ENCODE measurements at regions not wholly inside any gene's neighbourhood (a gene's known extent, or its start where the extent isn't known, plus 50 kb on each side); places are given as distances from the start of the nearest gene placed in this dataset.
"Not testable (repeated sequence)": the region's sequence is repeated elsewhere in the genome, so short reads cannot be mapped to it uniquely, and the experiment has no call there.

DNA sequence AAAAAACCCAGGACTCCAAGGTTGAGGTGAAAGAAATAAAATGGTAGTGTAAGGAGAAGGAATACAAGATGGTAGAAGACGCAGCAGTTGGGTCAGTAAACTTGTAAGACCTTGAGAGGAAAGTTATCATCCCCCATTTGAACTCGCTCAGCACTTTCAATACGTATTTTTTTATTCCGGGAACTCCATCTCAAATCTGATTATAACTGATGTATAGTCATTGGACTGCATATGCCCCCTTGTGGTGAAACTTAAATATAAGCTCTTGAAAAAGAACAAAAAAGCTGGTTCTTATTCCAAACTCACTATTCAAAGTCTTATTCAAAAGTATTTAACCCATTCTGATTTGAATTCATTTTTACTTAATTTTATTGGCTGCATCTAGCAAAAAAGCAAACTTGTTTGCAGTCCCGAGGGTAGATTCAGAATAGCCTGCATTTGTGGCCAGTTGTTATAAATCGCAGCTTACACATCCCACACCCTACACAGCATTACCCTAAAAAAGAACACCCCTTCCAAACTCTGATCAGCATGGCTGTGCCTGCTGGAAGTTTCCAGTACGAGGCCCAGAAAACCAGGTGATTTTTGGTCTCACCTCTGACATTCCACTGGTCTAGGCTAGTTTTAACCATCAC, 118.0 kb downstream of the ESM1 start:
- TF ChIP-seq, protein P1, sequence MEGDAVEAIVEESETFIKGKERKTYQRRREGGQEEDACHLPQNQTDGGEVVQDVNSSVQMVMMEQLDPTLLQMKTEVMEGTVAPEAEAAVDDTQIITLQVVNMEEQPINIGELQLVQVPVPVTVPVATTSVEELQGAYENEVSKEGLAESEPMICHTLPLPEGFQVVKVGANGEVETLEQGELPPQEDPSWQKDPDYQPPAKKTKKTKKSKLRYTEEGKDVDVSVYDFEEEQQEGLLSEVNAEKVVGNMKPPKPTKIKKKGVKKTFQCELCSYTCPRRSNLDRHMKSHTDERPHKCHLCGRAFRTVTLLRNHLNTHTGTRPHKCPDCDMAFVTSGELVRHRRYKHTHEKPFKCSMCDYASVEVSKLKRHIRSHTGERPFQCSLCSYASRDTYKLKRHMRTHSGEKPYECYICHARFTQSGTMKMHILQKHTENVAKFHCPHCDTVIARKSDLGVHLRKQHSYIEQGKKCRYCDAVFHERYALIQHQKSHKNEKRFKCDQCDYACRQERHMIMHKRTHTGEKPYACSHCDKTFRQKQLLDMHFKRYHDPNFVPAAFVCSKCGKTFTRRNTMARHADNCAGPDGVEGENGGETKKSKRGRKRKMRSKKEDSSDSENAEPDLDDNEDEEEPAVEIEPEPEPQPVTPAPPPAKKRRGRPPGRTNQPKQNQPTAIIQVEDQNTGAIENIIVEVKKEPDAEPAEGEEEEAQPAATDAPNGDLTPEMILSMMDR (IDR thresholded peaks at IDR 0.05; ENCODE audit: extremely low read depth, missing control alignments) = peak; percentile 37
- DNase-seq (ENCODE audit: low spot score) = peak; percentile 62

DNA sequence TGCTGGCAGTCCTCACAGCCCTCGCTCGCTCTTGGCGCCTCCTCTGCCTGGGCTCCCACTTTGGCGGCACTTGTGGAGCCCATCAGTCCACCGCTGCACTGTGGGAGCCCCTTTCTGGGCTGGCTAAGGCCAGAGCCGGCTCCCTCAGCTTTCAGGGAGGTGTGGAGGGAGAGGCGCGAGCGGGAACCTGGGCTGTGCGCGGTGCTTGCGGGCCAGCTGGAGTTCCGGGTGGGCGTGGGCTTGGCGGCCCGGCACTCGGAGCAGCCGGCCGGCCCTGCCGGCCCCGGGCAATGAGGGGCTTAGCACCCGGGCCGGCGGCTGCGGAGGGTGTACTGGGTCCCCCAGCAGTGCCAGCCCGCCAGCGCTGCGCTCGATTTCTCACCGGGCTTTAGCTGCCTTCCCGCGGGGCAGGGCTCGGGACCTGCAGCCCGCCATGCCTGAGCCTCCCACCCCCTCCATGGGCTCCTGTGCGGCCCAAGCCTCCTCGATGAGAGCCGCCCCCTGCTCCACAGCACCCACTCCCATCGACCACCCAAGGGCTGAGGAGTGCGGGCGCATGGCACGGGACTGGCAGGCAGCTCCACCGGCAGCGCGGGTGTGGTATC, 120.4 kb downstream of the ESM1 start:
- not testable (repeated sequence) for DNase-seq (ENCODE audit: low spot score)

DNA sequence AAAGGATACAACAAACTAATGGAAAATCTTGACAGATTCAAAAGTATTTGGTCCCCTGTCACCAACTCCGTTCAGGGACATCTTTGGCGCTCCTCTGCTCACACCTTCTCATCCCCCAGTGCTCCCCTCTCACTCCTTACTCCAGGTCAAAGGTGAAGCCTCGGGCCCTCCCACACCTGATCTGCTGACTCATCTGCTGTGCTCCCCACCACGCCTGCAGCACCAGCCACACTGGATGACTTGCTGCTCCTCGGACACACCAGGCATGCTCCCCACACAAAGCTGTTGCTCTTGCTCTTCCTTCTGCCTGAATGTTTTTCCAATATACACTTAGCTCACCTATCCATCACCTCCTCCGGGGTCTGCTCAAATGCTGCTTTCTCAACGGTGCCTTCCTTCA, 123.4 kb downstream of the ESM1 start:
- no peak for DNase-seq (ENCODE audit: low spot score)
- TF ChIP-seq, protein P1 (IDR thresholded peaks at IDR 0.05; ENCODE audit: extremely low read depth, missing control alignments) = no peak

DNA sequence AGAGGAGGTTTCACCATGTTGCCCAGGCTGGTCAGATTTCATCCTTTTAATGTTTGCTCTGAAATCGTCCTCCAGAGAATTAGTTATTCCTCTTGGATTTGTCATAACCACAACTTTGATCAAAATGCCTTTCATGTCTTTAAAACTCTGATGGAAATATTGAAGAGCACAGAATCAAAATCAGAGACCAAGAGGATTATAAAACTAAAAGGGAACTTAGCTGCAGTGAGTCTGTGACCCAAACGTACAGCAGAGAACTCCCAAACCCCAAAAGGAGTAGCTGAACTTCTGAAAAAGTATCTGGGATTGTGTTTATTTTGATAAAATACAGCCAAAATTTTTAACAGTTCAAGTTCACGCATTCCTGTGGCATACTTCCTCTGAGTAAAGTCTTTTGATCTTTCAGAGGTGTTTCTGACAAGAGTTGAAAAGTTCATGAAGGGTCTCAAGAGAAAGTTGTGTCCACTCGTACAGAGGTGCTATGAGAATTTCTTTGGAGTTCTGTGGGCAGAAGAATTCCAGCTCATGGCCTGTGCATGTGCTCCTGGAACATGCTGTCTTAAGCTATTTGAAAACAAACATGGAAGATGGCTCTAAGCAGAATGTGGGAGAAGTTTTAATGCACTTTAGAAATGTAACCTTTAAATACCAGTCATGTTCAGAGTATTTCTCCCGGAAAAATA, 124.0 kb downstream of the ESM1 start:
- no peak for DNase-seq (ENCODE audit: low spot score)
- TF ChIP-seq, protein P1 (IDR thresholded peaks at IDR 0.05; ENCODE audit: extremely low read depth, missing control alignments) = no peak

DNA sequence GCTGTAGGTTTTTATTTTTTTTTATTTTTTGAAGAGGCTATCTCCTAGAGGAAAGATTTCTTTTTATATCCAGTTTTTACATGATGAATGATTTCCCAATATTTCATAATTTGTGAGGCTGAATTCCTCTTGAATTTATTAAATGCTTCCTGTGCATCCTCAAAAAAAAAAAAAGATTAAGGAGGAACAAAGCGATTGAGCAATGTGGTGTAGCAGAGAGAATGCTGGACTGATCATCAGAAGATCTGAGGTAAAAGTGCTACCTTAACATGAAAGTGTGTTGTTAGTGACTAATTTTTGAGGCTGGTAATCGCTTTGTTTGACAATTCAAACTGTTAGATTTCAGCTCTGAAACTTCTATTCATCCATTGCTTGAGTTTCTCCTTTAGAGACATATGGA, 125.1 kb downstream of the ESM1 start:
- no peak for DNase-seq (ENCODE audit: low spot score)
- TF ChIP-seq, protein P1 (IDR thresholded peaks at IDR 0.05; ENCODE audit: extremely low read depth, missing control alignments) = no peak

DNA sequence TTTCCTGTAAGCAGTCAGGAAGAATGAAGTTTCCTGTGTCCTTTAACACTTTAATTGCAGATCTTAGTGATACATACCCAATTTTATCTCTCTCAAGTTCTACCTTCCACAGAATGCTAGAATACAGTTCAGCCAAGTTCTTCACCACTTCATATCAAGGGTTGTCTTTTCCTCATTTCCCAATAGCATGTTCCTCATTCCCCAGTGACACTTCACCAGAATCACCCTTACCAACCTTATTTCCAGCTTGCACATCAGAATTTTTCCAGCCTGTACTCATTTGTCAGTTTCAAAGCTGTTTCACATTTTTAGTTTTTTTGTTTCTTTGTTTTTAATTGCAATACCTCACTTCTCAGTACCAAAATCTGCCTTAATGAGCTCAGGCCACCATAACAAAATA, 126.1 kb downstream of the ESM1 start:
- no peak for DNase-seq (ENCODE audit: low spot score)

DNA sequence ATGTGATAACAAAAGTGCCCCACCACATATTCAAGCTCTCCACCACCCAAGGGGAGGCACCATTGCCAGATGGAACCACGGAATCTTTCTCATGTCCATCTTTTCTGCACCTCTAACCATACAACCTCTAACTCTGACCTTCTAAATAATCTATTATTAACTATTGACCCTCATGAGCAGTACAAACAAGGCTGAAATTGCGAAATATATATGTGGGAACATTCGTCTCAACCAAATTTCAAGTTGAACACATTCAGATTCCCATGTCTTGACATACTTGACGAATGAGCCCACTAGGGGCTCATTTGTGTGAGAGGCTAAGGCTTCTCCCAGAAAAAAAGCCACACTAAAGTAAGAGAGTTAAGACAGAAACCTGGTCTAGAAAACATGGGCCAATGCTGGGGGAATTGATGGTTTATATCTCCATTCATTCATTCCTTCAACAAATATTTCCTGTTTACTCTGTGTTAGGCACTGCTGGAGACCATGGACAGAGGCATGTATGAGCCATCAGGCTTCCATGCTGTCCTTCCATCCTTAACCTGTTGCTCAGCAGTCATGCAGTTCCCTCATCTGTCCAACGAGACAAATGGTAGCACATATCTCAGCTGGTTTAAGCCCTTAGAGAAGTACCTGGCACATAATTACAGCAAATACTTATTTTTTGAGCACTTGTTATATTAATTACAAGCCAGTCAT, 130.4 kb downstream of the ESM1 start:
- no peak for DNase-seq (ENCODE audit: low spot score)

More for the DNA sequence above, 126.1 kb downstream of the ESM1 start:
- TF ChIP-seq, protein P1 (IDR thresholded peaks at IDR 0.05; ENCODE audit: extremely low read depth, missing control alignments) = no peak

More for the DNA sequence above, 130.4 kb downstream of the ESM1 start:
- TF ChIP-seq, protein P1 (IDR thresholded peaks at IDR 0.05; ENCODE audit: extremely low read depth, missing control alignments) = no peak
